ENCODE measurements at regions not wholly inside any gene's neighbourhood (a gene's known extent, or its start where the extent isn't known, plus 50 kb on each side); places are given as distances from the start of the nearest gene placed in this dataset.
A peak's percentile ranks its signal among the peaks of the same experiment; 100 is the strongest.

- peak; percentile 67; the same call in 1 of the 2 replicates for TF ChIP-seq ZNF462 (CRISPR knock-in tag; IDR thresholded peaks at IDR 0.05)
Measured at GRCh38 chr18:33837191-33837590, 259.2 kb downstream of the ASXL3 start (continued).

GRCh38 chr18:33836564-33836963, 258.5 kb downstream of the ASXL3 start:
- H3K4me1 Mint-ChIP-seq: peaks cover 37% of the 10 kb centered on the region

More at GRCh38 chr18:33836564-33836963, 258.5 kb downstream of the ASXL3 start:
- H3K27me3 Mint-ChIP-seq (ENCODE audit: insufficient read depth, low read depth, poor library complexity): peaks cover 2% of the 10 kb centered on the region
- Histone ChIP-seq H3K4me1 (ENCODE audit: insufficient read depth) (peaks cover 26% of the 10 kb centered on the region), H3K27me3 (ENCODE audit: insufficient read depth) (no peaks in the 10 kb centered on the region), H4K20me1 (replicated peaks; ENCODE audit: insufficient read depth) (no peaks in the 10 kb centered on the region), H3K9me2 (ENCODE audit: insufficient read depth) (no peaks in the 10 kb centered on the region), H3K27ac (ENCODE audit: low read depth) (no peak overlapping the region), H2AFZ (no peak overlapping the region), H3K79me2 (replicated peaks; ENCODE audit: insufficient read depth) (no peaks in the 10 kb centered on the region), H3K4me3 (no peak overlapping the region), H3K4me2 (peak overlapping the region; percentile 42), H3K36me3 (ENCODE audit: insufficient read depth) (no peaks in the 10 kb centered on the region), H3F3A (replicated peaks; ENCODE audit: low read depth) (no peaks in the 10 kb centered on the region)
- DNase-seq (ENCODE audit: low spot score) (no peak), ATAC-seq (no peak)
- no peak overlapping the region for H3K4me3 Mint-ChIP-seq
- no peak overlapping the region for H3K27ac Mint-ChIP-seq
- H3K9me3 Mint-ChIP-seq: peaks cover 6% of the 10 kb centered on the region
- peaks cover 2% of the 10 kb centered on the region; the same call in 1 of the 3 replicates for H3K36me3 Mint-ChIP-seq (ENCODE audit: low read depth)
- no peak for TF ChIP-seq ZNF331 (CRISPR knock-in tag; IDR thresholded peaks at IDR 0.05; ENCODE audit: low read depth)
- no peak for TF ChIP-seq JUNB (IDR thresholded peaks at IDR 0.05; ENCODE audit: unreplicated experiment)
- TF ChIP-seq, protein P1, sequence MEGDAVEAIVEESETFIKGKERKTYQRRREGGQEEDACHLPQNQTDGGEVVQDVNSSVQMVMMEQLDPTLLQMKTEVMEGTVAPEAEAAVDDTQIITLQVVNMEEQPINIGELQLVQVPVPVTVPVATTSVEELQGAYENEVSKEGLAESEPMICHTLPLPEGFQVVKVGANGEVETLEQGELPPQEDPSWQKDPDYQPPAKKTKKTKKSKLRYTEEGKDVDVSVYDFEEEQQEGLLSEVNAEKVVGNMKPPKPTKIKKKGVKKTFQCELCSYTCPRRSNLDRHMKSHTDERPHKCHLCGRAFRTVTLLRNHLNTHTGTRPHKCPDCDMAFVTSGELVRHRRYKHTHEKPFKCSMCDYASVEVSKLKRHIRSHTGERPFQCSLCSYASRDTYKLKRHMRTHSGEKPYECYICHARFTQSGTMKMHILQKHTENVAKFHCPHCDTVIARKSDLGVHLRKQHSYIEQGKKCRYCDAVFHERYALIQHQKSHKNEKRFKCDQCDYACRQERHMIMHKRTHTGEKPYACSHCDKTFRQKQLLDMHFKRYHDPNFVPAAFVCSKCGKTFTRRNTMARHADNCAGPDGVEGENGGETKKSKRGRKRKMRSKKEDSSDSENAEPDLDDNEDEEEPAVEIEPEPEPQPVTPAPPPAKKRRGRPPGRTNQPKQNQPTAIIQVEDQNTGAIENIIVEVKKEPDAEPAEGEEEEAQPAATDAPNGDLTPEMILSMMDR (conservative IDR thresholded peaks at IDR 0.05; ENCODE audit: low read depth in 2 of 2): no peak
- TF ChIP-seq POLR2AphosphoS5 (IDR thresholded peaks at IDR 0.05; ENCODE audit: low read depth): no peak

Data from GM23338 (cell line).